Spleen (tissue), 11 donors: ENCODE measurements at regions not wholly inside any gene's neighbourhood (a gene's known extent, or its start where the extent isn't known, plus 50 kb on each side); places are given as distances from the start of the nearest gene placed in this dataset.
"Not testable (repeated sequence)": the region's sequence is repeated elsewhere in the genome, so short reads cannot be mapped to it uniquely, and the experiment has no call there.

Experiments used
- DNase-seq: peaks from one replicate; pipeline ENCODE4 v3.0.0-alpha.2; 2020
- H3K27ac ChIP-seq, 8 donors: fragments of 200-600 bp; sonication (generic) in 7 of 8; 1 replicate in 4 of 8; 2 replicates in 4 of 8; pipeline versions ENCODE4 v1.5.0 to v1.8.0; 2016 to 2021; ENCODE audit warnings: inconsistent platforms in 4 of 8, mild to moderate bottlenecking in 4 of 8, moderate library complexity in 1 of 8
- H3K27me3 ChIP-seq, 7 donors: fragments of 200-600 bp; sonication (generic) in 6 of 7; replicated peaks in 1 of 7; 1 replicate in 4 of 7; 2 replicates in 3 of 7; pipeline versions ENCODE4 v1.5.0 to v1.8.0; 2016 to 2021; ENCODE audit warnings: inconsistent platforms in 3 of 7, mild to moderate bottlenecking in 1 of 7
- H3K36me3 ChIP-seq, 6 donors: fragments of 200-600 bp; sonication (generic) in 5 of 6; 1 replicate in 4 of 6; 2 replicates in 2 of 6; pipeline versions ENCODE4 v1.5.0 to v1.8.0; 2016 to 2021; ENCODE audit warnings: inconsistent platforms in 2 of 6
- H3K4me1 ChIP-seq, 6 donors: fragments of 200-600 bp; sonication (generic) in 5 of 6; 1 replicate in 3 of 6; 2 replicates in 3 of 6; pipeline versions ENCODE4 v1.5.0 to v1.8.0; 2016 to 2021; ENCODE audit warnings: inconsistent platforms in 3 of 6
- H3K4me3 ChIP-seq, 8 donors: fragments of 200-600 bp; sonication (generic) in 7 of 8; 1 replicate in 4 of 8; 2 replicates in 4 of 8; pipeline versions ENCODE4 v1.5.0 to v1.8.0; 2016 to 2021; ENCODE audit warnings: inconsistent platforms in 4 of 8, mild to moderate bottlenecking in 4 of 8, moderate library complexity in 2 of 8
- H3K9me3 ChIP-seq, 8 donors: fragments of 200-600 bp; sonication (generic) in 7 of 8; 1 replicate in 4 of 8; 2 replicates in 4 of 8; pipeline versions ENCODE4 v1.5.0 to v1.8.0; 2016 to 2021; ENCODE audit warnings: inconsistent platforms in 4 of 8
- WGBS, 5 donors: extraction: QIAGEN DNeasy Blood & Tissue Kit in 3 of 5; methylation state at CpG; one replicate each; pipeline versions ENCODE4 v1.1.5 to v1.1.7; 2013 to 2018; 5-methylcytosine and 5-hydroxymethylcytosine counted together
- intact Hi-C: fragments of 100-400 bp; cut with DNase I; formaldehyde crosslinking; loops from one replicate; pipeline ENCODE4 v1.15.0; 2023; ENCODE audit warnings: low total_unique reads
- donor health status: healthy with polysubstance abuse.
- donor health status: DM: no; HTN: no; CAD: no; lungs with moderate emphysema.
- donor health status: DM: no; HTN: no; CAD: no.
- donor health status: Bipolar disorder and iron deficiency.
- donor health status: healthy.
- donor health status: DM: no; HTN: no; CAD: no.
- donor health status: DM: yes; HTN: yes; CAD: no.

- H3K4me1 ChIP-seq, H3K27ac ChIP-seq, H3K9me3 ChIP-seq, H3K27me3 ChIP-seq, H3K36me3 ChIP-seq, intact Hi-C loops, H3K4me3 ChIP-seq, DNase-seq: not testable (repeated sequence)
- WGBS, 5 donors: no CpG with 5 or more reads among the region's 24 CpGs
These were observed 3950.5 kb upstream of the TPTE start for GRCh38 chr21:6570700-6571368.

- H3K36me3 ChIP-seq, H3K27me3 ChIP-seq, intact Hi-C loops, H3K9me3 ChIP-seq, H3K27ac ChIP-seq, DNase-seq, H3K4me1 ChIP-seq, H3K4me3 ChIP-seq: not testable (repeated sequence)
- no CpG with 5 or more reads among the region's 15 CpGs for WGBS, 5 donors
These were observed 3947.8 kb upstream of the TPTE start for GRCh38 chr21:6573576-6573975.

DNA sequence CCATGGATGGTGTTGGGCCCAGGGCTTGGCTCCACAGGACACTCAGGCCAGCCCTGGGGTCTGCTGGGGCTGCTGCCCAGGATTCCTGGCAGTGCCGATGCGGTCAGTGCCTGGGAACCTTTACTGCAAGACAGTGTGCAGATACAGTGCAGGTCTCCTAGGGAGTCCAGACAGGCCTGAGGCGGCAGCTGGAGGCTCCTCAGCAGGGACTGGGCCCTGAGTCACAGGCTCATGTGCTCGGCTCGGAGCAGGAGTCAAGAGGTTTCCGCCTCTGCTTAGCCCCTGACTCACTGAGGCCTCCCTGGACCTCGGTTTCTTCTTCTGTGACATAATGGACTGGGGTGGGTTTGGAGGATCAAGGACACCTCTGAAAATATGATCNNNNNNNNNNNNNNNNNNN is 3941.6 kb upstream of the TPTE start:
- H3K9me3 ChIP-seq, intact Hi-C loops, H3K27ac ChIP-seq, DNase-seq, H3K36me3 ChIP-seq, H3K27me3 ChIP-seq, H3K4me1 ChIP-seq, H3K4me3 ChIP-seq: not testable (repeated sequence)
- no CpG with 5 or more reads among the region's 7 CpGs for WGBS, 5 donors
